ENCODE measurements at regions not wholly inside any gene's neighbourhood (a gene's known extent, or its start where the extent isn't known, plus 50 kb on each side); places are given as distances from the start of the nearest gene placed in this dataset.

DNA sequence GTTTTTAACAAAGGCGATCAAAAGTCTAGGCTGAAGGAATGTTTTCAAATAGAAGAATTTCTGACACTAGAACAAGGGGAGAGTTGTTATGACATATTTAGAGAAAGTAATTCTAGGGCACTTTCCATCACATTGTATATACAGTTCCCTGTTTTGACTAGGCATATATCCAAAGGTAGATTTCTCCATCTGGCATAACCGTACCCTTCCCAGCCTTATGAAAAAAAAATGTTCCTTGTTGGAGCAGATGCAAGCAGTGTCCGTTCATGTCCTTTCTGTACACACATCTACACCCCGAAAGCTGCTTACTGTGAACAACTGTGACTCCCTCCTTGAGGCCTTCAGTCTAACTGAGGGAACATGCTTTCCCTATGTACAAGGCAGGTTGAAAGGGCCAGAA, 271.7 kb upstream of the GBE1 start:
- DNase-seq (ENCODE audit: low read depth), result no peak
- TF ChIP-seq, protein P1, sequence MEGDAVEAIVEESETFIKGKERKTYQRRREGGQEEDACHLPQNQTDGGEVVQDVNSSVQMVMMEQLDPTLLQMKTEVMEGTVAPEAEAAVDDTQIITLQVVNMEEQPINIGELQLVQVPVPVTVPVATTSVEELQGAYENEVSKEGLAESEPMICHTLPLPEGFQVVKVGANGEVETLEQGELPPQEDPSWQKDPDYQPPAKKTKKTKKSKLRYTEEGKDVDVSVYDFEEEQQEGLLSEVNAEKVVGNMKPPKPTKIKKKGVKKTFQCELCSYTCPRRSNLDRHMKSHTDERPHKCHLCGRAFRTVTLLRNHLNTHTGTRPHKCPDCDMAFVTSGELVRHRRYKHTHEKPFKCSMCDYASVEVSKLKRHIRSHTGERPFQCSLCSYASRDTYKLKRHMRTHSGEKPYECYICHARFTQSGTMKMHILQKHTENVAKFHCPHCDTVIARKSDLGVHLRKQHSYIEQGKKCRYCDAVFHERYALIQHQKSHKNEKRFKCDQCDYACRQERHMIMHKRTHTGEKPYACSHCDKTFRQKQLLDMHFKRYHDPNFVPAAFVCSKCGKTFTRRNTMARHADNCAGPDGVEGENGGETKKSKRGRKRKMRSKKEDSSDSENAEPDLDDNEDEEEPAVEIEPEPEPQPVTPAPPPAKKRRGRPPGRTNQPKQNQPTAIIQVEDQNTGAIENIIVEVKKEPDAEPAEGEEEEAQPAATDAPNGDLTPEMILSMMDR (IDR thresholded peaks at IDR 0.05; ENCODE audit: low read depth, low read length, missing control alignments), result no peak
- H3K4me3 ChIP-seq (ENCODE audit: low read depth, low read length), result no peak overlapping the region

- TF ChIP-seq, protein P1 (IDR thresholded peaks at IDR 0.05; ENCODE audit: low read depth, low read length, missing control alignments), result no peak
- no peak for DNase-seq (ENCODE audit: low read depth)
- H3K4me3 ChIP-seq (ENCODE audit: low read depth, low read length), result no peak overlapping the region
Observed at GRCh38 chr3:82031596-82031995, 270.2 kb upstream of the GBE1 start.

DNA sequence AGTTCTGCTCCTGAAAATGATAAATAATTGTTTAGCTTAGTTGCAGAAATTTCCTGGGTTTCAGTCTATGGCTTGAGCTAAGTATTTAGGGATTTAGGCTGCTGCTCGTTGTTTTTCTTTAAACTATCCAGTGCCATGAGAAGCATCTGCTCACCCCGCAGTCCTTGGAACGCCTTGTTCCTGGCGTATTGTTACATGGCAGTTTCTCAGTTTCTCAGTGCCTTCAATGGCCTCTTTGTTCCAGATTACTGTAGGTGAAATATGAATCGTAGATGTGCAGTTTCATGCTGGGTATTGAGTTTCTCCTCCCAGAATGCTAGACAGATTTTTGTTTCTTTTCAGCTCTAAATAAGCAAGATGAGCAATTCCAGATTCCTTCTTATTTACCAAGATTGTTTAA, 269.5 kb upstream of the GBE1 start:
- TF ChIP-seq, protein P1 (IDR thresholded peaks at IDR 0.05; ENCODE audit: low read depth, low read length, missing control alignments), result no peak
- H3K4me3 ChIP-seq (ENCODE audit: low read depth, low read length), result no peak overlapping the region
- DNase-seq (ENCODE audit: low read depth), result no peak

GRCh38 chr3:82022836-82023235, 261.4 kb upstream of the GBE1 start:
- TF ChIP-seq, protein P1 (IDR thresholded peaks at IDR 0.05; ENCODE audit: low read depth, low read length, missing control alignments), result no peak
- no peak for DNase-seq (ENCODE audit: low read depth)
- H3K4me3 ChIP-seq (ENCODE audit: low read depth, low read length), result no peak overlapping the region

DNA sequence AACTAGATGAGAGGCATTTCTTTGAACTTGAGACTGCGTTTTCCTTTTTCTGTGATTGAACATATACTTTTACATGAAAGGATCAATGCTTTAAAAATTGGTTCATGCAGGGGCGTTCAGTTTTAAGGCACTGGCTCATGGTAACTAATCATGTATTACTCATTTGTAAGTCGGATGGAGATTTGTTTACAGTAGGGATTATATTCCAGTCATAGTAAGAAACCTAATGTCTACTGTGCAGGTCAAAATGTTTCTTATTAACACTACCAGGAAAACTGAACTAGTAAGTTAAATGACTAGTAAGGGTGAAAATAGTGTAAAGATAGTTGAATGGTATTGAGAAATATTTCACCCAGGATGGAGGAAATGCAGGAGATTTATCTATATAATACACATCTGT, 258.8 kb upstream of the GBE1 start:
- H3K4me3 ChIP-seq (ENCODE audit: low read depth, low read length), result no peak overlapping the region
- no peak for DNase-seq (ENCODE audit: low read depth)
- TF ChIP-seq, protein P1 (IDR thresholded peaks at IDR 0.05; ENCODE audit: low read depth, low read length, missing control alignments), result no peak

DNA sequence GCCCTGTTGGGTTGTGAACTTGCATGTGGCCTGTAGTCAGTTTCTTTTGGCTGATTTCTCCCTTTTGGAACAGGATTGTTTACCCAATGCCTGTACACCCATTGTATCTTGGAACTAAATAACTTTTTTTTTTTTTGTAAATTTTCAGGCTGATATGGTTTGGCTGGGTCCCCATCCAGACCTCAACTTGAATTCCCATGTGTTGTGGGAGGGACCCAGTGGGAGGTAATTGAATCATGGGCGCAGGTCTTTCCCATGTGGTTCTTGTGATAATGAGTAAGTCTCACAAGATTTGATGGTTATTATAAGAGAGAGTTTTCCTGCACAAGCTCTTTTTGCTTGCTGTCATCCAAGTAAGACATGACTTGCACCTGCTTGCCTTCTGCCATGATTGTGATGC, 253.8 kb upstream of the GBE1 start:
- no peak overlapping the region for H3K4me3 ChIP-seq (ENCODE audit: low read depth, low read length)
- TF ChIP-seq, protein P1 (IDR thresholded peaks at IDR 0.05; ENCODE audit: low read depth, low read length, missing control alignments), result no peak
- no peak for DNase-seq (ENCODE audit: low read depth)

- DNase-seq (ENCODE audit: low read depth), result no peak
- no peak overlapping the region for H3K4me3 ChIP-seq (ENCODE audit: low read depth, low read length)
- TF ChIP-seq, protein P1 (IDR thresholded peaks at IDR 0.05; ENCODE audit: low read depth, low read length, missing control alignments), result peak; percentile 11
Observed at GRCh38 chr3:82012775-82013174, 251.3 kb upstream of the GBE1 start.

All from GM12864 (cell line).